PC-9 (cell line): ENCODE measurements at regions not wholly inside any gene's neighbourhood (a gene's known extent, or its start where the extent isn't known, plus 50 kb on each side); places are given as distances from the start of the nearest gene placed in this dataset.

Source experiments
- CTCF ChIP-seq: fragments of 200-600 bp; sonication (generic); conservative IDR thresholded peaks from 2 replicates; pipeline ENCODE4 v1.6.1; 2017; ENCODE audit warnings: mixed run types, antibody characterized with exemption, mild to moderate bottlenecking, moderate library complexity
- EZH2 ChIP-seq: fragments of 200-600 bp; sonication (generic); IDR thresholded peaks from 2 replicates; pipeline ENCODE4 v1.8.0; 2017; ENCODE audit warnings: antibody characterized with exemption, low read depth

DNA sequence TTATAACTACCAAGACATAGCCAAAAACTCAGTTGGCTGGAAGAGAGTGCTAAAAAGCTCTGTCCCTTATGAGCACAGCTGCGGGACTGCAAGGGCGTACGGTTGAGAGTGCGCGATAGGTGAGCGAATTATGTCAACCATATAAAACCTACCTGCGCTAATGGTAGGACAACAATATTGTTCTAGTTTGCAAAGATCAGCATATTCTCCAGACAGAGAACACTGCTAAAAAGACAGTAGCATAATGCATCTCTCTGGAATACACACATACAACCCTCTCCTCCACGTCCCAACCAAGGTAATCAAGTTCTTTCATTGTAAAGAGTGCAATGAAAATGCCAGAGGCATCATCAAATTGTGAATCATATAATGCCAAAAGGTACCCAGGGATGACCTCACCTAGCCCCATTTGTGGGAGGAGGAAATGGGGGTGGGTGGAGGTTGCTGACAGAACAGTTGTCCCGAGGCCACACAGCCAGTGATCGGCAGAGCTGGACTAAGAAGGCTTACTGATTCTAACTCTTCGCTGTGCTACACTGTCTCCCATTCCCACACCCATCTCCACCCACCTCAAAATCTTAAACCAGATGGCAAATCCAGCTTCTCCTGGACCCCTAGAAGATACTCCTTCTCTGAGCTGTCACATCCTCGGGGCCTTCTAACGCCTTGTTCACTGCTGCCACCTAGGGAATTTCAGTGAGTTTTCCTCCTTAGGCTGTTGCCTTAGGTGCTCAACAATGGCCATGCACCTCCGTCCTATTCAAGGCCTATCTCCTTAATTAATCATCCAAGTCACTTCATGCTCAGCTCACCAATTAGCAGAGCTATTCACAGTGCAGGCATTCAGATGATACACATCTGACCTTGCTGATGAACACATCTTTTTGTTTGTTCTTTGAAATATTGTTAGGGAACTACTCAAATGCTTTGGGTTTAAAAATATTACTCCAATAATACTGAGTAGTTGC lies 60.7 kb downstream of the RPL22L1 start:
- peak; percentile 87 for TF ChIP-seq CTCF
- no peak for TF ChIP-seq EZH2
